KMS-11 (cell line): ENCODE measurements at regions not wholly inside any gene's neighbourhood (a gene's known extent, or its start where the extent isn't known, plus 50 kb on each side); places are given as distances from the start of the nearest gene placed in this dataset.

Source experiments
- H2AFZ ChIP-seq: fragments of 200-600 bp; sonication (generic); 2 replicates; pipeline ENCODE4 v1.6.1; 2016; ENCODE audit warnings: antibody characterized with exemption, mixed run types, low read depth
- H3K27ac ChIP-seq: fragments of 200-600 bp; sonication (generic); 2 replicates; pipeline ENCODE4 v1.6.1; 2016; ENCODE audit warnings: mild to moderate bottlenecking, mixed run types
- H3K27me3 ChIP-seq: fragments of 200-600 bp; sonication (generic); 2 replicates; pipeline ENCODE4 v1.6.1; 2017; ENCODE audit warnings: mild to moderate bottlenecking, low read depth, mixed run types, moderate library complexity; ENCODE audit not compliant: insufficient read depth
- H3K36me3 ChIP-seq: fragments of 200-600 bp; sonication (generic); 2 replicates; pipeline ENCODE4 v1.6.1; 2017; ENCODE audit warnings: mild to moderate bottlenecking, mixed run types; ENCODE audit not compliant: insufficient read depth
- H3K4me1 ChIP-seq: fragments of 200-600 bp; sonication (generic); 2 replicates; pipeline ENCODE4 v1.6.1; 2016; ENCODE audit warnings: mild to moderate bottlenecking, low read depth, mixed run types; ENCODE audit not compliant: poor library complexity, severe bottlenecking
- H3K4me2 ChIP-seq: fragments of 200-600 bp; sonication (generic); 2 replicates; pipeline ENCODE4 v1.7.0; 2016; ENCODE audit warnings: mild to moderate bottlenecking, mixed run types
- H3K4me3 ChIP-seq: fragments of 200-600 bp; sonication (generic); IDR thresholded peaks from 2 replicates; pipeline ENCODE4 v1.6.1; 2017; ENCODE audit warnings: low read depth, low read length, mixed read lengths; ENCODE audit not compliant: insufficient read depth
- H3K79me2 ChIP-seq: fragments of 200-600 bp; sonication (generic); 2 replicates; pipeline ENCODE4 v1.6.1; 2016; ENCODE audit warnings: low read depth, mixed run types; ENCODE audit not compliant: insufficient read depth
- H3K9ac ChIP-seq: fragments of 200-600 bp; sonication (generic); 2 replicates; pipeline ENCODE4 v1.6.1; 2016; ENCODE audit warnings: mild to moderate bottlenecking, mixed run types
- H4K20me1 ChIP-seq: fragments of 200-600 bp; sonication (generic); 2 replicates; pipeline ENCODE4 v1.6.1; 2016; ENCODE audit warnings: mild to moderate bottlenecking, mixed run types; ENCODE audit not compliant: insufficient read depth
- CTCF ChIP-seq: fragments of 200-600 bp; sonication (generic); conservative IDR thresholded peaks from 2 replicates; pipeline ENCODE4 v1.6.1; 2017; ENCODE audit warnings: low read depth, mild to moderate bottlenecking, antibody characterized with exemption, low read length, moderate library complexity, mixed read lengths

GRCh38 chr5:167903659-167904058, 387.8 kb upstream of the WWC1 start:
- no peaks in the 10 kb centered on the region for H3K36me3 ChIP-seq
- H4K20me1 ChIP-seq, result no peaks in the 10 kb centered on the region
- H3K27me3 ChIP-seq, result no peaks in the 10 kb centered on the region
- no peaks in the 10 kb centered on the region for H3K79me2 ChIP-seq
- TF ChIP-seq CTCF, result no peak
- H3K27ac ChIP-seq, result no peak overlapping the region
- H3K4me2 ChIP-seq, result no peak overlapping the region
- no peak overlapping the region for H3K9ac ChIP-seq
- H2AFZ ChIP-seq, result no peak overlapping the region
- H3K4me1 ChIP-seq, result peaks cover 13% of the 10 kb centered on the region
- H3K4me3 ChIP-seq, result no peak overlapping the region

GRCh38 chr5:167905919-167906853, 385.3 kb upstream of the WWC1 start:
- Histone ChIP-seq H3K79me2 (no peaks in the 10 kb centered on the region), H3K4me2 (no peak overlapping the region), H3K4me3 (no peak overlapping the region), H3K4me1 (peaks cover 13% of the 10 kb centered on the region), H2AFZ (no peak overlapping the region), H4K20me1 (no peaks in the 10 kb centered on the region), H3K36me3 (no peaks in the 10 kb centered on the region), H3K9ac (no peak overlapping the region), H3K27ac (no peak overlapping the region), H3K27me3 (no peaks in the 10 kb centered on the region)
- no peak for TF ChIP-seq CTCF

GRCh38 chr5:167908606-167909005, 382.8 kb upstream of the WWC1 start:
- no peak for TF ChIP-seq CTCF

GRCh38 chr5:167912941-167913665, 378.3 kb upstream of the WWC1 start:
- no peaks in the 10 kb centered on the region for H3K79me2 ChIP-seq
- H2AFZ ChIP-seq, result no peak overlapping the region
- no peak overlapping the region for H3K9ac ChIP-seq
- no peak overlapping the region for H3K27ac ChIP-seq
- peaks cover 16% of the 10 kb centered on the region for H3K4me1 ChIP-seq
- no peak overlapping the region for H3K4me3 ChIP-seq
- TF ChIP-seq CTCF, result no peak
- peak overlapping the region; percentile 34; the same call in 1 of the 2 replicates for H3K4me2 ChIP-seq
- no peaks in the 10 kb centered on the region for H4K20me1 ChIP-seq
- no peaks in the 10 kb centered on the region for H3K27me3 ChIP-seq
- no peaks in the 10 kb centered on the region for H3K36me3 ChIP-seq

More at GRCh38 chr5:167908606-167909005, 382.8 kb upstream of the WWC1 start:
- Histone ChIP-seq H3K79me2 (no peaks in the 10 kb centered on the region), H3K27ac (no peak overlapping the region), H3K9ac (no peak overlapping the region), H4K20me1 (no peaks in the 10 kb centered on the region), H3K4me1 (peaks cover 15% of the 10 kb centered on the region), H3K4me3 (no peak overlapping the region), H3K27me3 (no peaks in the 10 kb centered on the region), H3K4me2 (no peak overlapping the region), H2AFZ (no peak overlapping the region), H3K36me3 (no peaks in the 10 kb centered on the region)
